Activated CD4-positive, alpha-beta T cell treated with anti-CD3 and anti-CD28 coated beads, Interleukin-2, Interleukin-6, amounts not matched to agents 100 ng/mL and 50 ng/mL, durations not matched to agents 16 hours and 8 hours (primary cell): ENCODE measurements at regions not wholly inside any gene's neighbourhood (a gene's known extent, or its start where the extent isn't known, plus 50 kb on each side); places are given as distances from the start of the nearest gene placed in this dataset.

Source experiments
- DNase-seq: peaks from one replicate; pipeline ENCODE4 v3.0.0-alpha.2; 2020

GRCh38 chr10:78938695-78939672 is 129.8 kb upstream of the ZMIZ1 start:
- DNase-seq, result no peak

DNA sequence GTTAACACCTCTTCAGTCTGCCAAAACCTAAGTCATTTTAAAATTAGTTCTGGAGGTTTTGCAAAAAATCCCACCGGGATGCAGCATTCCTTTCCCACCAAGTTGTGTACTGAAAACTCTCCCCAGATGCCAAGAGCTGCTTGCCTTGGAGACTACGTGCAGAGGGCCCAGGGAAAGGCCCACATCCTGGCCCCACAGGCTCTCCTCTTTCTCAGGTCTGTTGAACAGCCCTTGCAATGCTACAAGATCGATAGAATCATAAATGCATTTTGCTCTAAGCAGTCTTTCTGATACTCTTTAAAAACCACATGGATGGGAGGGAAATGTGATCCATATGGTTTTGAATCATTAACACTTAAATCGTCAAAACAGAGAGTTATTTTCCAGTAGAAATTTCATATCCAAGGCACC is 126.7 kb upstream of the ZMIZ1 start:
- no peak for DNase-seq

DNA sequence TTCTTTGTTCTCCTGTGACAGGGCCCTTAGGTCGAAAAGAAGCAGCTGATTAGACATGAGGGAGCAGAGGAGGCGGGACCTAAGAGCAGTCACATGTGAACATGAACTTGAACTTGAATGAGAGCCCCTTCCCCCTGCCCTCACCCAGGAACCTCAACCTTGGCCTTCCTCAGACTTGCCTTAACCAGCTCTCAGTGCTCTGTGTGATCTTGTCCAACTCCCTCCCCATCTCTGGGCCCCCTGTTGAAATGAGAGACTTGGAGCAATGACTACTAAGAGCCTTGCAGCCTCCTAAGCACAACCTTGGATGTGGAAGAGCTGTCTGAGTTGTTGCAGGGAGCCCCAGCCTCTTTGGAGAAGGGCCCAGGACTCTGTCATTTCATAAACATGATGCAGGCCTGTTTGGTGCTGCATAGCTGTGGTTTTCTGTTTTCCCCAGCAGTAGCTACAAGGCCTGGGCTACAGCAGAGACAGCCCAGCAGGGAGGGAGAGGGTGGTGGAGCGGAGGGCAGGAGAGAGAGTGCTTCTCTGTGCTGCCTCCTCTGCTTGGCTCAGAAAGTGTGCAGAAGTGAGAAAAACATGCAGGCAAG is 123.9 kb upstream of the ZMIZ1 start:
- no peak for DNase-seq

DNA sequence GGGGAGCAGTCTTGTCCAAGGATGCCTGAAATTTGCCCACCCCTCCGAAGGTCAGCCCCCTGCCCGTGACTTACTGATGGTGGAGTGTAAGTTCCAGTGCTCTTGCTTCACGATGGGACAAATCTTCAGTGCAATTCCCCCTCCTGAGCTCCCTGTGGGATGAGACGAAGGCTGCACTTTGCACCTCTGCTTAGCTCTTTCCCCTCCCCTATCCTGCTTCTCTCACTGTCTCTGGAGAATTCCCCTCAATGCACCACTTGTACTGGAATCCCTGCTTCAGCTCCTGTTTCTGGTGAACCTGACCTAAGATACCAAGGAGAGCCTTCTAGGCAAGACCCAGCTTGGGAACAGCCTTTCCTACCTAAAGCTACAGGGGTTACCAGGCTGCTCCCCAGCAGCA is 122.9 kb upstream of the ZMIZ1 start:
- DNase-seq, result no peak

DNA sequence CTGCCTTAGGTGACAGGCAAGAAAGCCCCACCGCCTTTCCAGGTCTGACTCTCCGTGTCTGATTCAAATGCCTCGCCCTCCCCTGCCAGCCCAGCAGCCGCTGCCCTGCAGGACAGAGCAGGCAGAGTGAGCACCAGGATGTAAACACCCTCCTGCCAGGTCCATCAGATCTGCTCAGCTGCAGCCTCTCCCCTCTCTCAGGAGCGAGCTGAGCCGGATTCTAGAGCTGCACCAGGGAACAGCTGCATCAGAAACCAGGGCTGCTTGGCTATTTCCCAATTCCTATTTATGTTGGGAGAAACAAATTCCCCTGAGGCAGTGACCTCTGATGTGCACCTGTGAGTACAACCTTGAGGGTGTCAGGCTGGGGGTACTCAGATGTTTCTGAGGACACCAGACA is 121.5 kb upstream of the ZMIZ1 start:
- DNase-seq, result no peak

- no peak for DNase-seq
These were observed 121.0 kb upstream of the ZMIZ1 start for GRCh38 chr10:78947733-78948132.

DNA sequence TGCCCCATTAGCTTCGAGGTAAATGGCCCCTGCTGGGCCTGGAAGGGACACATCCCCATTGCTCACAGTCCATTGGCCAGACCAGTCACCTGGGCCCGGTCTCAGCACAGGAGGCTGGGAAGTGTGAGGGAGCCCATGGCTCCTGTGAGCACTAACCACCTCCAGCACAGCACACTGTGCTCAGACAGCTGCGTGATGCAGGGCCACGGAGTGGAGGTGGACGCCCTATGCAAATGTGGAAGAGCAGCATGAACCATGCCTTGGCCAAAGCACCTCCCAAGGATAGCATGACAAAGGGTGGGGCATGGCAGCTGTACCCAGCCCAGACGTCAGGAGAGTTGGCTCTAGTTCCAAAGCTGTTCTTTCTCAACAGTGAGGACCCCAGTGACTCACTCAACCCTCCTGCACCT is 120.1 kb upstream of the ZMIZ1 start:
- DNase-seq, result no peak

DNA sequence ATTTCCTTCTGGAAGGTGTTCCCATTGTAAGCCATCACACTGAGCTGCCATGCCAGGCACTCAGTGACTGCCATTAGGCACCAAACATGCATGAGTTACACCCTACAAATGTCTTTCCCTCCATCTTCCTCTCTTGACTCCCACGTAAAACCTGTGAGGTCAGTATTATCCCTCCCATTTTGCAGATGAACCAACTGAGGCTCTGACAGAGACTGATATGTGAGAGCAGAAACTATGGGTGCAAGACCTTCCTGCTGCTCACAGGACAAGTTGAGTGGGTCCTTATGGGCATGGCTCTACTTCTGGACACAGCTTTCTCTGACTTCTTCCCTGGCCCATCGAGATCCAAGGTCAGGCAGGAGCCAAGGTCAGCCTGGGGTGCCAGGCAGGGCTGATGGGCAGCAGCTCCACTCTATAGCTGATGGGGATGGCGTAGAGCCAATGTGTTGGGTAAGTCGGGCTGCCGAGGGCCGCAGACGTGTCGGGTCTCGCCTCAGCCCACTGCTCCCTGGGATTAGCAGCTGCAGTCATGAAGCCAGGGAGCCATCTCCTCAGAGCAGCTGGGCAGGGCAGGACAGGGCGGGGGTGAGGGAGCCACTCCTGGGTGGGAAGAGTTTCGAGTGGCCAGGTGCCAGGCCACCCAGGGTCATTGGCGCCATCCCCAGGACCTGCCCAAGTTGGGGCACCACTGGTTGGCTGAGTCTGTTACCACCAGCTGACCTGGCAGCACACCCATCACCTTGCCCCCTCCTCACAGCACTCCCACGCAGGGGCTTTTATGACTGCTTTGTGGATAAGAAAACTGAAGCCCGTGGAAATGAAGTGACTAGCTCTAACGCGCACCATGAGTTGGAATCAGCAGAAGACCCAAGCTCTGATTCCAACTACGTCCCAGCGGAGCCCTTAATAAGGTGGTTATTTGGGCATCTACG is 117.8 kb upstream of the ZMIZ1 start:
- no peak for DNase-seq

GRCh38 chr10:78952030-78952429 is 116.7 kb upstream of the ZMIZ1 start:
- no peak for DNase-seq

DNA sequence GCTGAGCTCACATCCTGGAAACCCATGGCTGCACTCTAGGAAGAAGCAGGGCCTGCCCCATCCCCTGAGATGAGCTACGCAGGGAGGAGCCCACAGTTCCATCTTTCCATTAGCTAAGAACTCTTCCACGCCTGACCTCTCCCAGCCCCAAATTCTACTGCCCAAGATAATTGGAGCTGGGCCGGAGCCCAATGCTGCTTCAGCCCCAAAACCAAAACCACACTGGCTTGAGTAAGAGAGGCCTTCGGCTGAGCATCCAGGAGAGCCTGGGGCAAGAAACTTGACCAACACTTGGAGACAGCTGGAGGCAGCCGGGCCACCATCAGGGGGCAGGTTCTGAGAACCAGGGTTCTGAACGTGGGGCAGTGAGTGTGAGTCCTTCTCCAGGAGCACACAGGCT is 116.1 kb upstream of the ZMIZ1 start:
- DNase-seq, result no peak

DNA sequence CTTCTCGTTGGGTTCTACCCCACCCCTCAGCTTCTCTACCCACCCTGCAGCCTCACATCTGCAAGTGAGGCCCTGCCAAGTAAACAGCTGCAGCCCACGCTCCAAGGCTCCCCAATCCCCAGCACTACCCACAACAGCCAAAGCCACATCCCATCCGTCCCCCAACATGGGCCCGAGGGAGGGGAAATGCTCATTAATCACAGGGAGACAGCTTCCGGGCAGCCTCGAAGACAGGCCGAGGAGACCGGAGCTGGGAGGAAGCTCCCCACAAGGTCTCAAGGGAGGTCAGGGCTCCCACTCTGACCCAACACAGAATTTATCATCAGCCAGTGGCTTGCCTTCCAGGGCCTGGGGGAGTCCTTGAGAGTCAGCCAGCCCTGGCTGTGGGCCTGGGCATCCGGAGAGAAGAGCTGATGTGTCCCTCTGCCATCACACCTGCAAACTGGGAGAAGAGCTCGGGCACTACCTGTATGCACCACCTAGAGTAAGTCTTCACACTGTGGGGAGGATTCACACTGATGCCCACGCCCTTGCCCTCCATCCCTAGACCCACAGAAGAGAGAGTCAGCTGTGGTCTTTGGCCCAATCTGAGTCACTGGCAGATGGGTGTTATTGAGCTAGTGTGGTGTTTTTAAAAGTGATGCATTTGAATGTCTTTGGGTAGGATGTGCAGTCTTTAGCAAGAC is 115.5 kb upstream of the ZMIZ1 start:
- DNase-seq, result no peak

DNA sequence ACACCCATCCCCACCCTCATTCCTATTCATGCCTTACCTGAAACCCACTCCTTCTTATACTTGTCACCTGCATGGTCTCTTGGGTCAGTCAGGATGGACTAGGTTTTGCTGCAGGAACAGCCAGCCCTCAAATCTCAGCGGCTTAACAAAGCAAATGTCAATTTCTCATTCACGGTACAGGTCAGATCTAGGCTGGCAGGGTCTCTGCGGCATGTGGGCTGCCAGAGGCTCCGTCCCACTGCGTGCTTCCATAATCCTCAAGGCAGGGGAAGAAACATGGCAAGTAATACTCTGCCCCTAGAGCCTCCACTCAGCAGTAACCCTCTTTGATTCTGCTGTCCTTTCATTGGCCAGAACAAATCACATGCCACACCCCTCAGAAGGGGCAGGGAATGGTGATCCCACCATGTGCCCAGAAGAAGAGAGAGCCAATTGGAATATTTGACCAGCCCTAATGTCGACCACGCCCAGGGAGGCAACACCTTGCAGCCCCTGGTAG is 114.9 kb upstream of the ZMIZ1 start:
- no peak for DNase-seq

DNA sequence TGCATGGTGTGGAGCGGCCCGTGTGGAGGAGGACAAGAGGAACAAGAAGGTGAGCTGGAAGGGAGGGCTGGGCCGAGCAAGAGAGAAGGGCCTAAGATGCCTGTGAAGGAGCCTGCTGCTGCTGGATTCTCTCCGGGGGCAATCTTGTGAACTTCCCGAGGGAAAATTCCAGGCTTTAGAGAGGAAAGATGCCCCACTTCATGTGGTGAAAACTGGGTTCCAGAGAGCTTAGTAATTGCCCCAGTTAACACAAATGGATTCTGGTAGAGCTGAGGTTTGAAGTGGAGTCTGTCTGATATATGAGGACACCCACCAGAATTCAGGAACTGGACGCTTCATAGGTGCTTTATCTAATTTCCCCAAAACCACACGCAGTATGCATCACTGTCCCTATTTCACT is 114.1 kb upstream of the ZMIZ1 start:
- DNase-seq, result no peak

DNA sequence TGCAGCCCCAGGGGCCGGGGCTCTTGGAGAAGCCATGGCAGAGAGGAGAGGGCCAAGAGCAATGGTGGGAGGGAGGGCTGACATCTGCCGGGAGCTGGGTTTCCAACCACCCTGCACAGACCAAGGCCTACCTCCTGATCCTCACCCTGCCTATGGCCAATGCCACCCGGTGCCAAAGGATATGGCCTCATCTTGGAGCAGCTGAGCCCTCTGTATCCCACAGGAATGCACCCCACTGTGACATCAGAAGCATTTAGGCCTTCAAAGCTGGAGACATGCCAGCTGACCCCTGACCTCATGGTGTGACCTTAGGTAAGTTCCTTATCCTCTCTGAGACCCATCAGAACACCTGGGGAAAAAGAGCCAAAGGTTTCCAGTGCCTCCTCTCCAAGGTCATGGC is 113.6 kb upstream of the ZMIZ1 start:
- DNase-seq, result no peak

GRCh38 chr10:78956391-78956790 is 112.4 kb upstream of the ZMIZ1 start:
- no peak for DNase-seq

GRCh38 chr10:78957471-78958039 is 111.2 kb upstream of the ZMIZ1 start:
- DNase-seq, result no peak

GRCh38 chr10:78959217-78959923 is 109.4 kb upstream of the ZMIZ1 start:
- no peak for DNase-seq

DNA sequence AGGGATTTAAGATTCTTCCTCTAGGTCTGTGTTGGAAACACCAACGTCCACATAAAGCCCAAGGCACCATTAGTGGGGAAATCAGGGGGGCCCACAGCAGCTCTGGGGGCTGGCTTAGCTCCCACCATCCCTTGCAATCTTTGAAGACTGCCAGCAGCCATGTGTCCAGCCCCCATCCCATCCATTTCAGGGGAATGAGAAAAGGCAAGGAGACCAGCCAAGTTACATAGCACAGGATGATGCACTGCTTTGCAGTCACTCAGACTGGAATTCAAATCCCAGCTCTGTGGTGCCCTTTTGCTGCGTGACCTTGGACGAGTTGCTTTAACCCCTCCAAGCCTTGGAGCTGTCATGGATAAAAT is 108.9 kb upstream of the ZMIZ1 start:
- no peak for DNase-seq

- DNase-seq, result no peak
These were observed 108.4 kb upstream of the ZMIZ1 start for GRCh38 chr10:78960316-78960800.

GRCh38 chr10:78961760-78962159 is 107.0 kb upstream of the ZMIZ1 start:
- no peak for DNase-seq
